GM21619 (cell line): ENCODE measurements at regions not wholly inside any gene's neighbourhood (a gene's known extent, or its start where the extent isn't known, plus 50 kb on each side); places are given as distances from the start of the nearest gene placed in this dataset.

ENCODE experiments used
- ATAC-seq: cut with Tn5 transposase; IDR thresholded peaks from one replicate; pipeline ENCODE4 v1.9.1; 2021; ENCODE audit not compliant: unreplicated experiment

DNA sequence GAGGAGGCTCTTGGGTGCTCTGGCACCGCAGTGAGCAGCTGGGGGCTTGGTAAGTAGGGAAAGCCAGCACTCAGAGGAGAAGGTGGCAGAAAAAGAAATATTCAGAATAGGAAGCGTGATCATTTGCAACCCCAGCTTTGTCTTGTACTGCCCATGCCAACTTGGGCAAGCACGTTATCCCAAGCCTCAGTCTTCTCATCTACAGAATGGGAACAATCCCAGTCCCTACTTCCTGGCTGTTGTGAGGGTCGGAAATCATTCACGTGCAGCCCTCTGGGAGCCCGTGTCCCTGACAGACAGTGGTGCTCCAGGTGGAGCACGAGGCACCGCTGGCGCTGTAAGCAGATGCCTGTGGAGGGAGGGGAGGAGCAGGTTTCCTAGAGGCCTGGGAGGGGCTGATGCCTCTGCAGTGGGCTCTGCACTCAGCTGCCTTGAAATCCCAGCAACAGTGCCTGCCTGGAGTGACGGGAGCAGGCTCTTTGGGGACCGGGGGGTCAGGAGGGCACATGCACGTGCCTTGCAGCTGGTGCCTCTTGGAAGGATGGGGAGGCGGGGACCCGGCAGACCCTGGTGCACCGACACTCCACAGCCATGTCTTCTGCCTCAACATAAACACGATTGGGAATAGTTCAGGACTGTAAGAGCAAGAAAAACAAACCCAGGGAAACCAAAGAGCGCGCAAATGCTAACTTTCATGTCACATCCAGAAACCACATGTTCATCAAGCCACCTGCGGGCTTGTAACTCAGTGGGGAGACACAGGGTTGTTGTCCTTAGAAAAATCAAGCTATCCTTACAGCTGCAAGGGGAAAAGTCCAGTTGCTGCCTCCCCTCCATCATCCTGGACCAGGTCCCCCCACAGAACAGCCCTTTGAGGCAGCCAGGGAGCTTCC lies 86.5 kb upstream of the DIO3 start:
- ATAC-seq: no peak

DNA sequence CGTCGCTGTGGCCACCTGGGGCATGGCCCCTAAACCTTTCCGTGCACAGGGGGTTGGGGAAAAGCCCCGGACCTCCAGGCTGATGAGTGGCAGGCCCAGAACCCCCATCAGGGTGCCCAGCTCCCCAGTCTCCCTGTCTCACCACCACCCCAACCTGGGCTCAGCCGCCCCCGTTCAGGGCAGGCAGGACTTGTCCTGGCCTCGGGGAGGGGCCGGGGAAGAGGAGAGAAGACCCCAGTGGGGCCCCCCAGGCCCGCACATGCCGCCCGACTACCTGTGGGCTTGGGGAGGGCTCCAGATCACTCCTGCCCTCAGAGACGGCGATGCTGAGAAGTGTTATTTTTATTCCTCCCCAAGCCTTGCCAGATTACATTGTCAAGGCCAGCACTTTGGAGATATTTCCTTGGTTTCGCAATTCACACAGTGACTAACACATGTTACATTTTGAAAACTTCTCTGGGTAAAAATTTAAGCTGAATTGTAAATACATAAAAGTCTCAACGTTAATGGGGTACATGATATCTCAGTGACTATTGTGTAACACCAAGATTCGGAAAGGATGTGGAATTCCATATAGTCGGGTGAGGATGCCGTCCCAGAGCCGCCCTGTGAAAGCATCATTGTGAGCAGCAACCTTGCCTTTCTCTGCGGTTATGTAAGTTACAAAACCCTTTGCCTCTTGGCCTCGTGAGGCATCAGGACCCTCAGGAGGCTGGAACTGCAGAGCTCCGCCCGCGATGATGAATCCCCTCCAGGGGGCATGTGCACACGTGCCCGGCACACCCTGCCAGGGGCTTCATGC lies 85.6 kb upstream of the DIO3 start:
- no peak for ATAC-seq

DNA sequence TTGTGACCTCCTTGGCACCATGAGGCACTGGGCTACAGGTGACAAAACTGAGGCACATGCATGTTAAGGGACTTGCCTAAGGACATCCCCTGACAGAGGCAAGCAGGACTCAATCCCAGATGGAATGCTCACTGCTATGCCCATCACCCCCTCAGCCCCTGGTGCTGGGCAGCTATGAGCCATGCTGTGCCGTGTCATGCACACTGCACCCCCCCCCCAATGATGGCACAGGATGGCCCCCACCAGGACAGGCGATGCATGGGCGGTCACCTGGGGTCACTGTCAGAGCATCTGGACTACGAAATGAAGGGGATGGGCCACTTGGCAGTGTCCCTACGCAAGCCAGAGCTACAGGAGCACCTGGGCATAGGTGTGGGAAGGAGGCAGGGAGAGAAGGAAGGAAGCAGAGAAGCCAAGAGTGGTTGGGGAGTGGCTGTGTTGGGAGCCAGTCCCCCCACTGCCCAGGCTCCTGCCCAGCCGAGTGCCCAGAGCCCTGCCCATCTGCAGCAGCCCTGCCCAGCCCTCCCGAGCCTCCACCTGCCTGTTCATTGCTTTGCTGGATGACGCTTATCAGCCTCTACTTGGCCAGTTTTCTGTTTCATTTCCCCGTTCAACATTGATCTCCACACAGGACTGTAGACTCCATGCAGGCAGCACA lies 84.9 kb upstream of the DIO3 start:
- ATAC-seq: no peak

DNA sequence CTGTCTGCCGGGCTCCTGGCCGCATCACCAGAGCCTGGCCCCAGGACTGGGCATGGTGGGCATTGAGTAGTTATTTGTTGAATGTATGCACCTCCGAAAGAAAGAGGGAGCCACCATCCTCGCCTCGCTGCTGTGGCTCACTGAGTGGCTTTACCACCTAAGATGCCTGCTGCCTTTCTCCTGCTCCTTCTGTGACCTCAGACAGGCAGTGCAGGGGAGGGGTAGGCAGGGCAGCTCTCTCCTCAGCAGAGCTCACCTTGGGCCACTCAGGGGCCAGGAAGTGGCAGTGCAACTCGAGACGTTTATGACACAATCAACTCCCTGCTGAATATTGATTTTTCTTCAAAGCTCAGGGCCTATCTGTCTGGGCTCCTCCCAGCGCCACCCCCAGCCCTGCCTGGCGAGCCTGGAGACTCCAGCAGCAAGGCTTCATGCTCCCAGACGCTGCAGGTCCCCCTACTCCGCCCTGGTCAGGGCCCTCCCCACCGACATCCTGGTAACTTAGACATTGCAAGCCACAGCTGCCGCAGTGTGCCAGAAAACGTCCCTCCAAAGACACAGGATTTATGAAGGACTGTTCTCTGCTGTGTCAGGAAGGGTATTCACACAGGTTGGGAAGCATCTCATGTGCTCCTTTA lies 84.3 kb upstream of the DIO3 start:
- no peak for ATAC-seq

DNA sequence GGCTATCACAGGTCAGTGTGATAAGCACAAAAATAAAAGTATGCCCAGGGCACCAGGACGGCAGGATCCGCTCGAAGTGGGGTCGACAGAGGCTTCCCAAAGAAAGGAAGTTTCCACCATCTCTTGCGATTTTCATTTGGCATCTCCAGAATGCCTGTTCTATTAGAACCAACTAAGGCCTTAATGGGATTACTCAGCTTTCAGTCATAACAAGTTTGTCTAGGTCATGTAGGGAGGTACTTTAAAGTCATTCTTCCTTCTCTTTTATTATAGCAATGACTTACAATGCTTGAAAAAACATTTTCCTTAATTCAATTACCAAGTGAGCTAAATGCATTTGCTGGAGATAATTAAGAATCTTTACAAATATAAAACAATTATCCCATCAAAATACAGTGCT lies 83.6 kb upstream of the DIO3 start:
- no peak for ATAC-seq

DNA sequence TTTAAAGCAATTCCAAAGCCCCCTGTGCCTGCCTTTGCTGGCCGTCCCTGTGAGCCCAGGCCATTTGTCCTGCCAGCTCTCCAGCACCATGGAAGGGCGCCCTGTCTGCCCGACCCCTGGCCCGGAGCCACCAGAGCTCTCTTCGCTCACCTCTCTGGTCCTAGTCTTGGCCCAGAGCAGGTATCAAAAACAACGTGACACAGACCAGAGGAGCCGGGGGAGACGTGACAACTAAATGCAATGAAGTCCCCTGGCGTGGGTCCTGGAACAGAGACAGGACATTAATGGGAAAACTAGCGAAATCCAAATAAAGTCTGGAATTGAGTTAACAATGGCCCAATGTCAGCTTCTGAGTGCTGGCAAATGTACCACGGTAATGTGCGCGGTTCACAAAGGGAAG lies 83.2 kb upstream of the DIO3 start:
- ATAC-seq: no peak

DNA sequence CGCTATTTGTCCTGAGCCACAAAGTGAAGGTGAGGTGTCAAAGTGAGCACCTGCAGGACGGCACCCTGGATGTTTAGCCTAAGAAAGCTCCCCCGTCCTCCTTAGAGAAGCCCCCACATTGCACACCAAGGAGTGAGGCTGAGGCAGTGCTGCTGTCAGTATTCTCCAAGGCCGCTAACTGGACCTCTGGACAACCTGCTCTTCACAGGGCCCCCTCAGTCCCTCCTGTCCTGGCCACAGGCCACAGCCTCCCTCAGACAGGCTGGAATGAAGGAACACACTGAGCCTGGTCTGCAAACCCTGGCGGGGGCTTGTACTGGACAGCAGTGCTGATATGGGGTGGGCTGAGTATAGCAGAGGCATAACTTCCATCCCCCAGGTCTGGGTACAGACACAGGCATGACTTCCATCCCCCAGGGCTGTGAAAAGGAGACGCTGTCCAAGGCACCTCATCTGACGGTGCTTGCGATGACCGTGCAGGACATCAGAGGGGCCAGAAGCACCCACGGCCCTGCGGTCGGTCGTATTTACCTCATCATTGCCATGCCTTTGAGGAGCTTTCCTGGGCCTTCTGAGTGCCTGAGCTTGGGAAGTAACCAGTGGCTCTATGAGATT lies 82.4 kb upstream of the DIO3 start:
- ATAC-seq: no peak

DNA sequence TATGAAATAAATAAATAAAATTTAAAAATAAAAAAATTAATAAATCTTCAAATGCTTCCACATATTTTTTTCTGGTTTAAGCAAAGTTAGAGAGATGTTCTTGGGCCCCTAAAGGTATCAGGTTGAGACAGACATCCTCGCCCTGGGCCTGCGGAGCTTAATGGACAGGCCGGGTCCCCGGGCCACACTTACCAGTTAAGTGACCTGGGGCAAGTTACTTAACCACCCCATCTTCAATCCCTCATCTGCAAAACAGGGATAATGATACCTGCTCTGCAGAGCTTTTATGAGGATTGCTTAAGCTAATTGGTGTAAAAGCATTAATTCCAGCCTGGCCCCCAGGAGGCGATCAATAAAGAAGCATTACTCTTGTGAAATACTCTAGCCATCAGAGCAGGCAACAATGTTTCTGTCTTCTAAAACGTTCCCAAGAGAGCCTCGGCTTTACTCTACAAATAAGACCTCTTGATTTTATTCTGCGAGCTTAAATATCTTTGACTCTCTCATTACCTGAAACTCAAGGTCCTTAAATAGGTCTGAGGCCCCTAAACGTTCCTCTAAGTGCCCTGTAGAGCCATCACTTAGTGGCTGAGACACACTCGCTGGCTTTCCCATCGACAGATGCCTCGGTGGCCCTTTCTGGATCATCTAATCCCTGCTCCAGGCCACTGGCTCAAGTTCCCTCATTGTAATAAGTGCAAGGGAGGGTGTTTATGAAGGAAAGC lies 81.1 kb upstream of the DIO3 start:
- no peak for ATAC-seq

DNA sequence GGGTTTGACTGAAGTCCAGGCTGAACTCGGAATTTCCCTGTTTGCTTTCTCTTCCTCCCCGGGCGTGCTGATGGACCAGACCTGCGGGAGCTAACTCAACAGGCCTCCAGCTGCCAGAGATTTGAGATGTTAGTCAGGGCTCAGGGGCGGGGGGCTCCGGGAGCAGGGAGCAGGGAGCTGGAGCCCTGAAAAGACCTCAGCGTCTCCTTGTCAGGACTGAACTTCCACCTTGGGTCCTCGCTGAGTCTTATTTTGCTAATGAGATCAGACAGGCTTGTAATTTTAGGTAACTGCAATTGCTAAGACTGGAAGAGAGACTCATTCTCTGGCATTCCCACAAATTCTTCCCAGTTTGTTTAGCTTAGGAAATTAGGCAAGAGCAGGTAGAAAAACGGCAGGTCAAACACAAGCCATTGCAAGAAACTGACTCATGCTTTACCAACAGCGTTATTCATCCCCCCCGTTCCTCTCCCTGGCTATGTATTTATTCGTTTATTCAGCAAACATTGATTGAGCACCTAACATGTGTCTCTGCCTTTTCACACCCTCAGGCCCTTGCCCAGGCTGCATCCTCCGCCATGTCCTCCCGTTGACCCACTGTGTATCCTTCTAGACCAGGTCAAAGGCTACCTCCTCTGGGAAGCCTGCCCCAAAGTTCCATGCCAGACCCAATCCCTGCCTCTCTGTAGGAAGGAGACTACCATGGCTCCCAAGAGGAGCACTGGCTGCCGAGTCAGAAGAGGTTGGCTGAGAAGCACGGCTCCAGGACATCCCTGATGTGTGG lies 80.4 kb upstream of the DIO3 start:
- no peak for ATAC-seq

DNA sequence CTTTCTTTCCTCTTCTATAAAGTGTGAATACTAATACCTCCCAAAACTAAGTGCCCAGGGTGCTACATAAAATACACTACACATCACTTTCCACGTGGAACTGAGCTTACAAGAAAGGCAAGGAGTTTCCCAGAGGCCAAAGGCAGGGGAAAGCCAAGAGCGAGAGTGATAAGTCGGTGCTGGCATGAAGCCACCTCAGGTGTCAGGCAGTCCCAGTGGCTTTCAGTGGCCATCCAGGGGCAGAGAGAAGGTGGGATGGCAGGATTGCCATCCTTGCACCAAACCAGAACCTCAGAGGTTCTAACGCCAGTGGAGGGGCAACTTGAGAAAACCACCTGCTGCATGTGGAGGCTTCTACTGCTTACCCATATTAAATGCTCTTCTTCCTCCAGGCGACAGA lies 79.7 kb upstream of the DIO3 start:
- ATAC-seq: no peak

DNA sequence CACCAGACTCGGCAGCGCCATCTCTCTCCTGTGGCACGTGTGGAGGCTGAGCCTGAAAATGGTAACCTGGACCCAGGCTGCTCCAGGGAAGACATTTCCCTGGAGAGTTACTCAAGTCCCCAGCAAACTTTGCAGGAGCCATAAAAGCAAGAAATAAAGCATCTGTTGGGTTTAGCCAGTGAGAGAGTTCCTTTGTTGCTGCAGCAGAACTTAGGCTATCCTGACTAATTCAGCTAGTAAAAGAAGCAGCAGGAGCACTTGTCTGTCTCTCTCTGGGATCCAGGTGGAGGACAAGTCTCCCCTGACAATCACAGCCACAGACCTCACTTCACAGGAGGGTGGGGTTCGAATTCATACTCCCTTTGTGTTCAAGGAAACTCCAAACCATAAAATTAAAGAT lies 79.2 kb upstream of the DIO3 start:
- no peak for ATAC-seq

DNA sequence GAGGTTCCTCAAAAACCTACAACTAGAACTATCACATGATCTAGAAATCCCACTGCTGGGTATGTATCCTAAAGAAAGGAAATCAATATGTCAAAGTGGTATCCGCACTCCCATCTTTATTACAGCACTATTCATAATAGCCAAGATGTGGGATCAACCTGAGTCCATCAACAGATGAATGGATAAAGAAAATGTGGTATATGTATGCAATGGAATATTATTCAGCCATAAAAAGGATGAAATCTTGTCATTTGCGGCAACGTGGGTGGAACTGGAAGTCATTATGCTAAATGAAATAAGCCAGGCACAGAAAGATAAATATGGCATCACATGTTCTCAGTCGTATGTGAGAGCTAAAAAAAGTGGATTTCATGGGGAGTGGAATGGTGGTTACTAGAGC lies 77.5 kb upstream of the DIO3 start:
- no peak for ATAC-seq

DNA sequence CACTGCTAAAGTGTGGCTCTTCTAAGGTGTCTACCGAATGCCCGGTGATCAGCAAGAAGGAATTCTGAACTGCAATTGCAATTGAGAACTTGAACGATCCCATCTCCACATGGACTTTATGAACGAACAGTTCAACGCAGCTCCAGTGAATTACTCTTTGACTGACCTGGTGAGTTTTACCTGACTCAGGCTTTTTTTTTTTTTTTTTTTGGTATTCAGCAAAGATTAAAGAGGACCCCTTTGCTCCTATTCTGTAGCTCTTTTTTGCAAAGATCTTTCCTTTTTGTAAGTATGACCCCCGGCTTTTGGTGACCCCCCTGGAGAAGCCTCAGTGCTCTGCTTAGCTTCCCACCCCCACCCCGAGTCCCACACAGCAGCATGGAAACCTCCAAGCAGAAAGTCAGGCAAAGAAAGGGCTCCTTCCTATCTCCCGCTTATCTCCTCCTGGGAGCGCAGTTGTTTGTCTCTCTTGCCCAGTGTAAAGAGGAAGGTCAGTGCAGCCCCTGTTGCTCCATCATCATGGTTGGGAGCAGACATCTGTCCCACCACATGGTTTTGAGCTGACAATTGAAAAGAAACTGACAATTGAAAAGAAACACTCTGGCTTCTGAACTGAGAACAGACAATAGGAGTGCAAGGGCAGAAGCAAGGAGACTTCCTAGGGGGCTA lies 72.1 kb upstream of the DIO3 start:
- ATAC-seq: no peak

DNA sequence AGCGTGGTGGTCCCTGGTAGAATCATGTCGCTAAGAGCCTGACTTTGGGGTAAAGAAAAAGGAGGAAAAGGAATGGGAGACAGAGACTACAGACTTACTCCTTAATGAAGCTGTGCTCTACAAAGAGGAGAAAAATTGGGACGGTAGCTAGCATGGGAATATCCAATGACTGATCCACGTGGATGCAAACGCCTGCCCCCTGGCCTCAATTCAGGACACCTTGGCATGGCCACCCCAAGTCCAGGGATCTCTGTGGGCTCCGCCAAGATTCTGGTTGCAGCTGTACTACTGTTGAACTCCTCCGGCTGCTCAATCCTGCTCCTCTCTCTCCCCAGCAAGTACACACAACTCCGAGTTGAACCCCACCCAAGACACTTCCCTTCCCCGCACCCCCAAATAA lies 70.5 kb upstream of the DIO3 start:
- no peak for ATAC-seq

DNA sequence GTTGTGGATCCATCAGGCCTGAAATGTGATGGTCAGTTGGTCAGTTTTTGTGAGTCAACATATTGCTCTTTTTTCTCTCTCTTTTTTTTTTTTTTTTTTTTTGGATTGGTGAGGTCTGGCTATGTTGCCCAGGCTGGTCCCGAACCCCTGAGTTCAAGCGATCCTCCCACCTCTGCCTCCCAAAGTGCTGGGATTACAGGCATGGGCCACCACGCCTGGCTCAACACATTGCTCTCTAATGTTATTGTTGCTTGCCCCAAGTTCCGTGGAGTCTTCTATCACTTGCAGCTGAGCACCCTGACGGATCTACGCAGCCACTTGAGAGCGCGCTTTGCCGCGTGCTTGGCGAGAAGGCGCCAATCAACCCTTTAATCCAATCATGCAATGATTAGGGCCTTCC lies 69.5 kb upstream of the DIO3 start:
- no peak for ATAC-seq

DNA sequence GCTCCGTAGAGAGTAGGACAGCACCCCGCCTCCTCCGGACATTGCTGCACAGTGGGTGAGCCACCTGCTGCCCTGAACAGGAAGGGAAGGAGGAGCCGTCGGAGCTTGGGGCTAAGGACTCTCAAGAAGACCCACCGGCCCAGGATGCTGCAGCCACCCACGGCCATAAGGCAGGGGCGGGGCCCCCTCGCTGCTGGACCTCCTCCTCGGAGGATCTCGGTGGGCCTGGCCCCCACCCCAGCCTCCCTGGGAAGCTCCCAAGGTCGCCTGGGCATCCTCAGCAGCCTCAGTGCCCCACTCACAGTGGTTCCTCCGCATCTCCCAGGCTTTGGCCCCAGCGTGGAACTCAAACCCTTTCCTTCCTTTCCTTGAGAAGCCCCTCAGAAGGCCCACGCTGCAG lies 68.6 kb upstream of the DIO3 start:
- ATAC-seq: no peak

DNA sequence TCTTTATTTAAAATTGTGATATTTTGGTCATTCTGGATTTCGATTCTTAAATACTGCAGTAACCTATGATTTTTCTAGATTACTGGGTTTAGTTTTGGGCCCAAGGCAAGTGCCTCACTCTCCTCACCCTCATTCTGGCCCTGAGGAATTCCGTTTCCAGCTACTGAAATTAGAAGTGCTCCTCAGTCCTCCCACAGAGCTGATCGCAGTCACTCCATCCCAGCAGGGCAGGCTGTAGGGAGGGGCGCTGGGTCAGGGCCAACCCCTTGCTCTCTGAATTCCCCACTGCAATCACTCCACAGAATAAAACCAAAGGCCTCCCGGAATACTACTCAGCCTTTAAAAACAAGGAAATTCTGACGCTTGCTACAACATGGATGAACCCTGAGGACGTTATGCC lies 66.5 kb upstream of the DIO3 start:
- ATAC-seq: no peak

DNA sequence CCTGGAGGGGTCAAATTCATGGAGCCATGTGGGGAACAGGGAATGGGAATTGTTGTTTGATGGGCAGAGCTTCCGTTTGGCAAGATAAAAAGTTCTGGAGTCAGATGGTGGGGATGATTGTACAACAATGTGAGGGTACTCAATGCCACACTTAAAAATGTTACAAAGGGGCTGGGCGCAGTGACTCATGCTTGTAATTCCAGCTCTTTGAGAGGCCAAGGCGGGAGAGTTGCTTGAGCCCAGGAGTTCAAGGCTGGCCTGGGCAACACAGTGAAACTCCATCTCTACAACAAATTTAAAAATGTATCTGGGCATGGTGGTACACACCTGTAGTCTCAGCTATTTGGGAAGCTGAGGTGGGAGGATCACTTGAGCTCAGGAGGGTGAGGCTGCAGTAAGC lies 66.0 kb upstream of the DIO3 start:
- no peak for ATAC-seq
